Ectodermal cell (in vitro differentiated cells): ENCODE measurements at regions not wholly inside any gene's neighbourhood (a gene's known extent, or its start where the extent isn't known, plus 50 kb on each side); places are given as distances from the start of the nearest gene placed in this dataset.
"Not testable (repeated sequence)": the region's sequence is repeated elsewhere in the genome, so short reads cannot be mapped to it uniquely, and the experiment has no call there.

Experiments
- H3K27ac ChIP-seq: 2 replicates; pipeline ENCODE4 v1.7.0; 2013; ENCODE audit warnings: mild to moderate bottlenecking, low read depth, low read length; ENCODE audit not compliant: insufficient read depth, poor library complexity, severe bottlenecking
- H3K27me3 ChIP-seq: 2 replicates; pipeline ENCODE4 v1.7.0; 2013; ENCODE audit warnings: mild to moderate bottlenecking, low read length; ENCODE audit not compliant: insufficient read depth, control insufficient read depth, poor library complexity, severe bottlenecking
- H3K36me3 ChIP-seq: one replicate; pipeline ENCODE4 v1.7.0; 2013; ENCODE audit warnings: low read length; ENCODE audit not compliant: control insufficient read depth, insufficient read depth
- H3K4me1 ChIP-seq: one replicate; pipeline ENCODE4 v1.7.0; 2013; ENCODE audit warnings: low read length; ENCODE audit not compliant: control insufficient read depth, insufficient read depth
- H3K4me3 ChIP-seq: 2 replicates; pipeline ENCODE4 v1.7.0; 2013; ENCODE audit warnings: low read depth, low read length, control low read depth; ENCODE audit not compliant: insufficient read depth
- H3K9me3 ChIP-seq: 2 replicates; pipeline ENCODE4 v1.7.0; 2013; ENCODE audit warnings: mild to moderate bottlenecking, low read length, moderate library complexity; ENCODE audit not compliant: control insufficient read depth
- WGBS, 2 experiments: methylation state at CpG; one replicate each; pipeline ENCODE4 v1.1.7; 2013; ENCODE audit warnings: missing lambda C conversion rate in 2 of 2; 5-methylcytosine and 5-hydroxymethylcytosine counted together

DNA sequence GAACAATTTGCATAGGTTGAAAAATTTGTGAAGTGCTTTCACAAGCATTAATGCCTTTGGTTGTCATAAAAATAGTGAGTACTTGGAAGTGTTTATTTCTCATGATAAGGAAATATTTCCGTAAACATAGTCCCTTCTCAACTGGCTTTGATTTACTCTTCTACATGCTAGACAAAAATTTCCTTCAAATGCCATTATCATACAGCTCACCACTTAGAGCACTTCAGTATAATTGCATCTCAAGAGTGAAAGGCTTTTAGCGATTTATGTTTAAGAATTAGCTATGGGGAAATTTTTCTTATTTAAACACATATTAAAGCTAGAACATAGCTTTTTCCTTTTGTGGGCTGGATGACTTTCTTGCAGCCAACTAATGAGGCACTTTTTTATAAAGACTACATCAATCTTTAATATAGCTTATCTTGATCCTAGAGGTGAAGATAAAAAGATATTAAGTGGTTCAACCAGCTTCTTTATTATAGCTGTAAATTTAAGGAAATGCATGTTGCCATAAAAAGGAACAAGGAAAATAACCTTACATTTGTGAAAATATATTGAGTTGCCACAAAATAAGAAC, 656.8 kb downstream of the SLITRK6 start:
- Histone ChIP-seq H3K27ac (no peak overlapping the region), H3K4me1 (no peaks in the 10 kb centered on the region), H3K9me3 (no peaks in the 10 kb centered on the region), H3K36me3 (no peaks in the 10 kb centered on the region), H3K4me3 (no peak overlapping the region), H3K27me3 (no peaks in the 10 kb centered on the region)
- 85 to 88% methylated on average over 1 of the region's 2 CpGs for WGBS, 2 experiments

GRCh38 chr13:85141401-85141800, 657.8 kb downstream of the SLITRK6 start:
- H3K36me3 ChIP-seq: no peaks in the 10 kb centered on the region
- no peaks in the 10 kb centered on the region for H3K27me3 ChIP-seq
- H3K27ac ChIP-seq: no peak overlapping the region
- H3K4me1 ChIP-seq: no peaks in the 10 kb centered on the region
- H3K4me3 ChIP-seq: no peak overlapping the region
- H3K9me3 ChIP-seq: no peaks in the 10 kb centered on the region
- 22% methylated on average over 2 of the region's 2 CpGs for WGBS, 2 experiments

GRCh38 chr13:85140192-85140591, 659.0 kb downstream of the SLITRK6 start:
- no peak overlapping the region for H3K27ac ChIP-seq

GRCh38 chr13:85137516-85137915, 661.7 kb downstream of the SLITRK6 start:
- WGBS, 2 experiments: 91 to 100% methylated on average over 1 of the region's 1 CpG

More at GRCh38 chr13:85140192-85140591, 659.0 kb downstream of the SLITRK6 start:
- WGBS, 2 experiments: 30 to 56% methylated on average over 1 of the region's 1 CpG
- Histone ChIP-seq H3K27me3 (no peaks in the 10 kb centered on the region), H3K4me3 (no peak overlapping the region), H3K9me3 (no peaks in the 10 kb centered on the region), H3K4me1 (no peaks in the 10 kb centered on the region), H3K36me3 (no peaks in the 10 kb centered on the region)

DNA sequence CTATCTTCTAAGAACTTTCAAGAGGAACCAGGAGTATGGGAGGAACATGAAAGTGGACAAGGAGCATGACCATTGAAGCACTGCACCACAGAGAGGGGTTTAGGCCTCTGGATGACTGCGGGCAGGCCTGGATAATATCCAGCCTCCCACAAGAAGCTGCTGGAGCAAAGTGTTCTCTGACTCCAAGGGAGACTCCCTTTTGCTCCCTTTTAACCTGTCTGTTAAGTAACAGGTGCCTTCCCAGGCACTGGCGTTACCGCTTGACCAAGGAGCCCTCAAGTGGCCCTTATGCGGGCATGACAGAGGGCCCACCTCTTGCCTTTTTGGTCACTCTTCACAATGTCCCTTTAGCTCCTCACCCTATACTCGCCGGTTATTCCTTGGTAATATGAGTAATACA, 666.2 kb downstream of the SLITRK6 start:
- H3K27me3 ChIP-seq: no peaks in the 10 kb centered on the region

More at GRCh38 chr13:85137516-85137915, 661.7 kb downstream of the SLITRK6 start:
- Histone ChIP-seq H3K36me3 (no peaks in the 10 kb centered on the region), H3K9me3 (no peaks in the 10 kb centered on the region), H3K27ac (no peak overlapping the region), H3K4me3 (no peak overlapping the region), H3K4me1 (no peaks in the 10 kb centered on the region), H3K27me3 (no peaks in the 10 kb centered on the region)

DNA sequence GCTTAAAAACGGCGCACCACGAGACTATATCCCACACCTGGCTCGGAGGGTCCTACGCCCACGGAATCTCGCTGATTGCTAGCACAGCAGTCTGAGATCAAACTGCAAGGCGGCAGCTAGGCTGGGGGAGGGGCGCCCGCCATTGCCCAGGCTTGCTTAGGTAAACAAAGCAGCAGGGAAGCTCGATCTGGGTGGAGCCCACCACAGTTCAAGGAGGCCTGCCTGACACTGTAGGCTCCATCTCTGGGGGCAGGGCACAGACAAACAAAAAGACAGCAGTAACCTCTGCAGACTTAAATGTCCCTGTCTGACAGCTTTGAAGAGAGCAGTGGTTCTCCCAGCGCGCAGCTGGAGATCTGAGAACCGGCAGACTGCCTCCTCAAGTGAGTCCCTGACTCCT, 675.7 kb downstream of the SLITRK6 start:
- H3K9me3 ChIP-seq, H3K4me3 ChIP-seq, H3K36me3 ChIP-seq, H3K4me1 ChIP-seq, H3K27ac ChIP-seq, H3K27me3 ChIP-seq: not testable (repeated sequence)
- WGBS, 2 experiments: 63 to 66% methylated on average over 11 of the region's 14 CpGs

More for the DNA sequence above, 666.2 kb downstream of the SLITRK6 start:
- Histone ChIP-seq H3K36me3 (no peaks in the 10 kb centered on the region), H3K27ac (no peak overlapping the region), H3K4me3 (no peak overlapping the region), H3K9me3 (no peaks in the 10 kb centered on the region), H3K4me1 (no peaks in the 10 kb centered on the region)
- WGBS, 2 experiments: 67 to 73% methylated on average over 4 of the region's 6 CpGs

DNA sequence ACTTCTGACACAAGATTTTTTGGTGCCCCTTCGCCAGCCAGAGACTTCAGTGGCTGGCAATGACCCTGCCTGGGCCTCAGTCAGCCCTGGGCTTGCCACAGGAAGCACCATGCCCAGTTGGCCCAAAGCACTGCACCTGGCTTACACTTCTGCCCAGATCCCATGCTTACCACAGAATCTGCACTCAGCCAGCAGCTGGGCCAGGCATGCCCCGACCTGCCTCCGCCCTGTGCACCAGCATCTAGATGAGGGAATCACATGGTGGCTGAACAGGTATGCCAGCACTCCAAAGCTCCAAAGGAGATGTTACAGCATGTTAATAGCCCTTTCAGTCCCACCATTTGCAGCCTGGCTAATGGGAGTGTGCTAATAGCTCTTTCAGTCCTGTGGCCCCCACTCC, 690.9 kb downstream of the SLITRK6 start:
- Histone ChIP-seq H3K4me3 (no peak overlapping the region), H3K36me3 (no peaks in the 10 kb centered on the region), H3K27ac (no peak overlapping the region), H3K4me1 (no peaks in the 10 kb centered on the region), H3K9me3 (no peaks in the 10 kb centered on the region), H3K27me3 (no peaks in the 10 kb centered on the region)
- 93 to 95% methylated on average over 3 of the region's 3 CpGs for WGBS, 2 experiments

DNA sequence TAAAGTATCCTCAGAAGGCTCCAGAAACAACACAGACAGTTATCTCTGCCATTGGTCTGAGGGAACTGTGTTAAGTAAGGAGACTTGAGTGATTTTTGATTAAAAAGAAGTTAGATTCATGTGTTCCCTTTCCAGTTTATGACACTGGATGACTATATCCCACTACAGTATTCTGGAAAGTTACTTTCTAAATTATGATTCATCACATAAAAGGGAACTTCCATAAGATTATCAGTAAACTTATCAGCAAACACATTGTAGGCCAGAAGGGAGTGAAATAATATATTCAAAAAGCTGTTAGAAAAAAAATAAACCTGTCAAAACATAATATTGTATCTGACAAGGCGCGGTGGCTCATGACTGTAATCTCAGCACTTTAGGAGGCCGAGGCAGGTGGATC, 700.0 kb downstream of the SLITRK6 start:
- Histone ChIP-seq H3K9me3 (no peaks in the 10 kb centered on the region), H3K27ac (no peak overlapping the region), H3K27me3 (no peaks in the 10 kb centered on the region), H3K4me1 (no peaks in the 10 kb centered on the region), H3K4me3 (no peak overlapping the region), H3K36me3 (no peaks in the 10 kb centered on the region)
- 92 to 97% methylated on average over 3 of the region's 3 CpGs for WGBS, 2 experiments

DNA sequence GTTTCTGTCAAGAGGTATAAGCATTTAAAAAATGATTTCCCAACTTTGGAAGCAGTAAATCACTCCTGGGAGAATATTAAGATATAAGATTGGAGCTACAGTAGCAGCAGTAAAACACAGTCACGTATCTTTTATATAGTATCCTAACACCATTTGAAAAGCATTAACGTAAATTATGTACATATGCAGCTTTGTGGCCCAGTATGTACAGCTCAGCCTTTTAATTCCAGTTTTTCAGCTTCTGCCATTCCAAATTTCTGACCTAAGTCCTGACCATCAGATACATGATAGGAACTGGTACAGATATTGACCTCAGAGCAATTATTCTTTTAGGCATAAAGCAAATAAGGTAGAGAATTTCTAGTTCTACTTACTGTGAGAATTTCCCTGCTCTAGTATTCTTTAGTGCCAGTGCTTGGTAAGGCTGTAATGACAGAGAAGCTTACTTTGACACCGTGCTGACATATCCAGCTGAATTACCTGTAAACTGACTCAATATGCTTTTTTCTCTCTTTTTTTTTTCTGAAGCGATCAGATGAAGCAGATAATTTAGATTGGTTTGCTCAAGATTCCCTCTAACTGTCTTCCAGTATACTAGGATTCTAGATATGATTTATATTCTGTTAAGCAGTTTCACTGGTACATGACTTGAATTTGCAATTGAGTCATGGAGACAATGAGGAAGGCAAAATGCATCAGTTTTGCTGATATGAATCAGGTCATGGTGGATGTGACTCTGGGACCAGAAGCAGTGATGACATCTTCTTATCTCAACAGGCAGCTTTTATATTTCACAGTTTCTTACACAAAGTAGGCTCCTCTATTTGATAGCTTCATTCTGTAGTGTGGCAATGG, 703.6 kb downstream of the SLITRK6 start:
- 92 to 100% methylated on average over 3 of the region's 4 CpGs for WGBS, 2 experiments
- Histone ChIP-seq H3K27me3 (no peaks in the 10 kb centered on the region), H3K9me3 (no peaks in the 10 kb centered on the region), H3K4me1 (no peaks in the 10 kb centered on the region), H3K4me3 (no peak overlapping the region), H3K36me3 (no peaks in the 10 kb centered on the region), H3K27ac (no peak overlapping the region)

DNA sequence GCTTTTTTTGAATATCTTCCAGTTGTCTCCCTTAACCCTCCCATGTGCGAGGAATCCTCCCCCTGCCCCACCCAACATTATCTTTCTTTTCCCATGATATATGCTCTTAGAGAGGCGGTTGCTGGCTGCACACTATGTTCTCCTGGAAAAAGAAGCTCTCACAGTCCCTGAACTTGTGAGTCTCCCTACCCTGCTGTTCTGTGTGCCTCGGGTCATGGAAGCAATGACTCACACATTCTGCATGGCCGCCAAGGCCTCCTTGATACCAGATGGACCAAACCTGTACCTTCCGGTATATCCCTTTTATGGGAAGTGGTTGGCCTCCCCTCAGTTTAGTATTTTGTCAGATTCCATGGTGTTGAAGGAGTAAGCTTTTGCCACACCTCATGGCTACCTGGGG, 705.4 kb downstream of the SLITRK6 start:
- Histone ChIP-seq H3K4me1 (no peaks in the 10 kb centered on the region), H3K36me3 (no peaks in the 10 kb centered on the region), H3K4me3 (no peak overlapping the region), H3K27me3 (no peaks in the 10 kb centered on the region), H3K9me3 (no peaks in the 10 kb centered on the region), H3K27ac (no peak overlapping the region)
- 95% methylated on average over 5 of the region's 5 CpGs for WGBS, 2 experiments
